C4-2B (cell line): ENCODE measurements at regions not wholly inside any gene's neighbourhood (a gene's known extent, or its start where the extent isn't known, plus 50 kb on each side); places are given as distances from the start of the nearest gene placed in this dataset.

Experiments used
- ZFX ChIP-seq: fragments of 450-650 bp; IDR thresholded peaks from 2 replicates; pipeline ENCODE4 v1.6.1; 2017
- TF ChIP-seq, protein P1 (sequence below): fragments of 450-650 bp; conservative IDR thresholded peaks from 2 replicates; pipeline ENCODE4 v1.5.1; 2017; ENCODE audit warnings: mild to moderate bottlenecking

DNA sequence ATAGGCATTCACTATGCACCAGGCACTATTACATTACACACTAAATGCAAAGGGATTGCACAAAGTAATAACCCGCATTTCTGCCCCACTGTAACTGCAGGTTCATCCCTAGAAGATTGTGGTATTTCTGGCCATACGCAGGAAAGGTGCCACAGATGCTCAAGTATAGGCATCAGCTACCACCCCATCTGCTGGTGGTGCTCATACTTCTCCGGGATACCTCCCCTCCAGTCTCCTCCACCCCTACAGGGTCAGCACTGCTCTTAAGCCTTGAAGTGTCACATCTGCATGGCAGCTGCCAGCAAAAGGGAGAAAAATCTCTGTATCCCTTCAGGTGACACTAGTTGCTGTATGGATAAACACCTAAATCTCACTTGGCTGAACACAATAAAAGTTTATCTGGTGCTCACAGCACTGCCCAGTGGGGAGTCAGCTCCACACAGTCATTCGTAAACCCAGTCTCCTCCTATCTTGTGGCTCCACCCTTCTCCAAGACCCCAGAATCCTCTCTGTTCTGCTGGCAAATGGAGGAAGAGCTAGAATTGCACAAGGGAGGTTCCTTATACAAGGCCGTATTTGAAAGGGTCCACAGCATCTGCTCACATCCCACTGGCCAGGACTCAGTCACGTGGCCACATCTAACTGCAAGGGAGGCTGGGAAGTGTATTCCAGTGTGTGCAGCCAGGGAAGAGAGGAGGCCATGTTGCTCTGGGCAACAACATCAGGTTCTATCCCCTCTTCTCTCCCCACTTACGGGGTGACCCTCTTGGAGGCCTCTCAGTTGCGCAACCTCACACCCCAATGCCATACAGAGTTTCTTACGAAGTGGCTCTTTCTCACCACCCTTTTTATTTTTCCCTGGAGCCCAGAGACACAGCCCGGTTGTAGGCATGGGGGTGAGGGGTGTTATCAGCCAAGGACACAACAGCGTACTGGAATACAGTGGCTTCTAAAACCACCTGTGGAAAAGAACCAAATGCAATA, 114.7 kb downstream of the BUD13 start:
- TF ChIP-seq, protein P1, sequence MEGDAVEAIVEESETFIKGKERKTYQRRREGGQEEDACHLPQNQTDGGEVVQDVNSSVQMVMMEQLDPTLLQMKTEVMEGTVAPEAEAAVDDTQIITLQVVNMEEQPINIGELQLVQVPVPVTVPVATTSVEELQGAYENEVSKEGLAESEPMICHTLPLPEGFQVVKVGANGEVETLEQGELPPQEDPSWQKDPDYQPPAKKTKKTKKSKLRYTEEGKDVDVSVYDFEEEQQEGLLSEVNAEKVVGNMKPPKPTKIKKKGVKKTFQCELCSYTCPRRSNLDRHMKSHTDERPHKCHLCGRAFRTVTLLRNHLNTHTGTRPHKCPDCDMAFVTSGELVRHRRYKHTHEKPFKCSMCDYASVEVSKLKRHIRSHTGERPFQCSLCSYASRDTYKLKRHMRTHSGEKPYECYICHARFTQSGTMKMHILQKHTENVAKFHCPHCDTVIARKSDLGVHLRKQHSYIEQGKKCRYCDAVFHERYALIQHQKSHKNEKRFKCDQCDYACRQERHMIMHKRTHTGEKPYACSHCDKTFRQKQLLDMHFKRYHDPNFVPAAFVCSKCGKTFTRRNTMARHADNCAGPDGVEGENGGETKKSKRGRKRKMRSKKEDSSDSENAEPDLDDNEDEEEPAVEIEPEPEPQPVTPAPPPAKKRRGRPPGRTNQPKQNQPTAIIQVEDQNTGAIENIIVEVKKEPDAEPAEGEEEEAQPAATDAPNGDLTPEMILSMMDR, result no peak
- TF ChIP-seq ZFX, result no peak
